Stomach (tissue), 4 donors: ENCODE measurements at regions not wholly inside any gene's neighbourhood (a gene's known extent, or its start where the extent isn't known, plus 50 kb on each side); places are given as distances from the start of the nearest gene placed in this dataset.

Experiments used
- CTCF ChIP-seq, 7 experiments: fragments of 450-650 bp in 4 of 7; fragments of 200-600 bp in 3 of 7; sonication (generic) in 3 of 7; IDR thresholded peaks; one replicate each; pipeline ENCODE4 v1.5.1; 2016 to 2019; ENCODE audit warnings: antibody characterized with exemption in 7 of 7, control low read depth in 2 of 7, mild to moderate bottlenecking in 1 of 7
- EP300 ChIP-seq: sonication (generic); formaldehyde crosslinking; IDR thresholded peaks from one replicate; pipeline ENCODE4 v1.6.1; 2017; ENCODE audit warnings: antibody characterized with exemption
- POLR2A ChIP-seq, 4 donors: fragments of 450-650 bp; IDR thresholded peaks; one replicate each; pipeline ENCODE4 v1.6.1; 2016; ENCODE audit warnings: antibody characterized with exemption in 4 of 4, control low read depth in 2 of 4, mild to moderate bottlenecking in 1 of 4, moderate library complexity in 1 of 4

- no peak for TF ChIP-seq CTCF (IDR thresholded peaks at IDR 0.05)
- no peak for TF ChIP-seq POLR2A (IDR thresholded peaks at IDR 0.05)
- no peak for TF ChIP-seq EP300
Measured at GRCh38 chr3:135731546-135731945, 234.0 kb upstream of the PPP2R3A start.
